BE2C (cell line): ENCODE measurements at regions not wholly inside any gene's neighbourhood (a gene's known extent, or its start where the extent isn't known, plus 50 kb on each side); places are given as distances from the start of the nearest gene placed in this dataset.

Experiments
- DNase-seq: peaks from one replicate; pipeline ENCODE4 v3.0.0-alpha.2; 2020
- H3K27me3 ChIP-seq: fragments of 250-450 bp; sonication (Bioruptor Pico); 2 replicates; pipeline ENCODE4 v1.5.1; 2020; ENCODE audit warnings: mild to moderate bottlenecking
- H3K36me3 ChIP-seq: fragments of 250-450 bp; sonication (Bioruptor Pico); 2 replicates; pipeline ENCODE4 v1.5.1; 2020; ENCODE audit warnings: mild to moderate bottlenecking
- H3K4me1 ChIP-seq: fragments of 250-450 bp; sonication (Bioruptor Pico); 2 replicates; pipeline ENCODE4 v1.5.1; 2020
- H3K4me3 ChIP-seq: 2 replicates; pipeline ENCODE4 v1.5.1; 2011; ENCODE audit warnings: low read depth, low read length
- H3K9me3 ChIP-seq: fragments of 250-450 bp; sonication (Bioruptor Pico); 2 replicates; pipeline ENCODE4 v1.5.1; 2020
- TF ChIP-seq, protein P1 (sequence below): IDR thresholded peaks from 2 replicates; pipeline ENCODE4 v1.5.1; 2012; ENCODE audit warnings: mild to moderate bottlenecking, low read depth, low read length

GRCh38 chr3:137525471-137525870 lies 238.6 kb upstream of the SOX14 start:
- H3K4me1 ChIP-seq = no peaks in the 10 kb centered on the region
- H3K9me3 ChIP-seq = no peaks in the 10 kb centered on the region
- H3K36me3 ChIP-seq = no peaks in the 10 kb centered on the region
- H3K27me3 ChIP-seq = no peaks in the 10 kb centered on the region
- no peak for DNase-seq
- no peak overlapping the region for H3K4me3 ChIP-seq
- TF ChIP-seq, protein P1, sequence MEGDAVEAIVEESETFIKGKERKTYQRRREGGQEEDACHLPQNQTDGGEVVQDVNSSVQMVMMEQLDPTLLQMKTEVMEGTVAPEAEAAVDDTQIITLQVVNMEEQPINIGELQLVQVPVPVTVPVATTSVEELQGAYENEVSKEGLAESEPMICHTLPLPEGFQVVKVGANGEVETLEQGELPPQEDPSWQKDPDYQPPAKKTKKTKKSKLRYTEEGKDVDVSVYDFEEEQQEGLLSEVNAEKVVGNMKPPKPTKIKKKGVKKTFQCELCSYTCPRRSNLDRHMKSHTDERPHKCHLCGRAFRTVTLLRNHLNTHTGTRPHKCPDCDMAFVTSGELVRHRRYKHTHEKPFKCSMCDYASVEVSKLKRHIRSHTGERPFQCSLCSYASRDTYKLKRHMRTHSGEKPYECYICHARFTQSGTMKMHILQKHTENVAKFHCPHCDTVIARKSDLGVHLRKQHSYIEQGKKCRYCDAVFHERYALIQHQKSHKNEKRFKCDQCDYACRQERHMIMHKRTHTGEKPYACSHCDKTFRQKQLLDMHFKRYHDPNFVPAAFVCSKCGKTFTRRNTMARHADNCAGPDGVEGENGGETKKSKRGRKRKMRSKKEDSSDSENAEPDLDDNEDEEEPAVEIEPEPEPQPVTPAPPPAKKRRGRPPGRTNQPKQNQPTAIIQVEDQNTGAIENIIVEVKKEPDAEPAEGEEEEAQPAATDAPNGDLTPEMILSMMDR = no peak

- H3K9me3 ChIP-seq = no peaks in the 10 kb centered on the region
- no peaks in the 10 kb centered on the region for H3K36me3 ChIP-seq
- no peaks in the 10 kb centered on the region for H3K27me3 ChIP-seq
- H3K4me1 ChIP-seq = no peaks in the 10 kb centered on the region
- no peak for DNase-seq
- no peak overlapping the region for H3K4me3 ChIP-seq
- TF ChIP-seq, protein P1 = no peak
Observed at GRCh38 chr3:137542049-137542448, 222.1 kb upstream of the SOX14 start.

DNA sequence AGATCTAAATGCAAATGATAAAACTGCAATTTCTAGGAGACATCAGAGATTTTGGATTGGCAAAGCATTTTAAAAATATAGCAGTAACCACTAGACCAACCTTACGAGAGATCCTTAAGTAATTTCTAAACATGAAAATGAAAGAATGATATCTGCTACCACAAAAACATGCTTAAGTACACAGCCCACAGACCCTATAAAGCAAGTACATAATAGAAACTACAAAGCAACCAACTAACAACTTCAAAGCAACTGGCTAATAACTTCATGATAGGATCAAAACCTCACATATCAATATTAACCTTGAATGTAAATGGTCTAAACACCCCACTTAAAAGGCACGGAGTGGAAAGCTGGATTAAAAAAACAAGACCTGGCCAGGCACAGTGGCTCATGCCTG lies 209.9 kb upstream of the SOX14 start:
- no peaks in the 10 kb centered on the region for H3K36me3 ChIP-seq
- no peaks in the 10 kb centered on the region for H3K9me3 ChIP-seq
- H3K27me3 ChIP-seq = peaks cover 10% of the 10 kb centered on the region; the same call in 1 of the 2 replicates
- no peaks in the 10 kb centered on the region for H3K4me1 ChIP-seq
- DNase-seq = no peak
- no peak overlapping the region for H3K4me3 ChIP-seq
- TF ChIP-seq, protein P1 = no peak

GRCh38 chr3:137568880-137569279 lies 195.2 kb upstream of the SOX14 start:
- Histone ChIP-seq H3K4me1 (no peaks in the 10 kb centered on the region), H3K4me3 (no peak overlapping the region), H3K9me3 (no peaks in the 10 kb centered on the region; the same call in 1 of the 2 replicates), H3K36me3 (no peaks in the 10 kb centered on the region), H3K27me3 (no peaks in the 10 kb centered on the region)
- TF ChIP-seq, protein P1 = no peak
- DNase-seq = no peak

DNA sequence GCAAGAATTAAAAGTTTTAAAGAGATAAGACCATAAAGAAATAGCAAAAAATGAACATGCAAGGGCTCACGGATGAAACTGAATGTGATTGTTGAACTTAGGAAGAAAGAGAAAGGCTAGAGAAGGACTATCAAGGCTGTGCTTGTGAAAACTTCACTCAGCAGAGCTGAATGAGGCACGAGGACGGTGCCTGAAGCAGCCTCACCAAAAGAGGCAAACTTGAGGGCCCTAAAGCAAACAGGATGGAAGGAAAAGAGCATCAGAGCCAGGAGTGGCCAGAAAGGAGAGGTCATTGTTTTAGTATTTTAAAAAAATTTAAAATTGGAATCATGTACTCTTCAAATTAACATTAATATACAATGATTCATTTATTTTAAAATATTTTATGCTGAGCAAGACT lies 191.2 kb upstream of the SOX14 start:
- H3K27me3 ChIP-seq = no peaks in the 10 kb centered on the region

DNA sequence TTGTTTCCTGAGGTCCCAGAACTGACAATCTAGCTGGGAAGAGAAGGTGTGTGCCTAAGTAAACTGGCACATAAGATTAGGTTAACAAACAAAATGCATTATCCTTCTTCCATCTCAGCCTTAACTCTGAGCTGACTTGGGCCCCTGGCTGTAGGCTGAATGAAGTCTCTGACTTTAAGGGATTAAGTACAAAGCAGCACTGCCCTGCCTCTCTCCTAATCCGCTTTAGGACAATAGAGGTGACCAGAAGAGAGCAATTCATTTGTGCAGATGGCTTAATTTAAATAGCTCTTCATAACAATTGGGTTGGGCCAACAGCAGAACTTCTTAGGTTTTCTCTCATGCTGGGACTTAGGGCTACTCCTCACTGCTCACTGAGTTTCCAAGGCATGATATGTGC lies 181.6 kb upstream of the SOX14 start:
- no peaks in the 10 kb centered on the region for H3K36me3 ChIP-seq
- no peak overlapping the region for H3K4me3 ChIP-seq
- TF ChIP-seq, protein P1 = no peak
- no peaks in the 10 kb centered on the region; the same call in 1 of the 2 replicates for H3K4me1 ChIP-seq
- no peaks in the 10 kb centered on the region for H3K27me3 ChIP-seq
- no peak for DNase-seq
- H3K9me3 ChIP-seq = no peaks in the 10 kb centered on the region; the same call in 1 of the 2 replicates

More for the DNA sequence above, 191.2 kb upstream of the SOX14 start:
- TF ChIP-seq, protein P1 = no peak
- no peaks in the 10 kb centered on the region; the same call in 1 of the 2 replicates for H3K9me3 ChIP-seq
- H3K36me3 ChIP-seq = no peaks in the 10 kb centered on the region
- H3K4me3 ChIP-seq = no peak overlapping the region
- no peaks in the 10 kb centered on the region for H3K4me1 ChIP-seq
- no peak for DNase-seq
